Activated CD4-positive, alpha-beta T cell treated with anti-CD3 and anti-CD28 coated beads for 36 hours (primary cell): ENCODE measurements at regions not wholly inside any gene's neighbourhood (a gene's known extent, or its start where the extent isn't known, plus 50 kb on each side); places are given as distances from the start of the nearest gene placed in this dataset.
A peak's percentile ranks its signal among the peaks of the same experiment; 100 is the strongest.

ENCODE experiments used
- ATAC-seq: fragments of 200-7000 bp; cut with Tn5 transposase; one replicate; pipeline ENCODE4 v1.10.0; 2021; ENCODE audit warnings: mild to moderate bottlenecking, moderate library complexity
- CTCF ChIA-PET: fragments of 350-600 bp; sonication (Branson Sonifier 250); formaldehyde crosslinking; loops from one replicate; lab custom pipeline; 2021; ENCODE audit warnings: antibody characterized with exemption; lab: Charles Lee
- POLR2A ChIA-PET: fragments of 350-600 bp; sonication (Branson Sonifier 250); formaldehyde crosslinking; loops from one replicate; lab custom pipeline; 2021; ENCODE audit warnings: antibody characterized with exemption, inconsistent platforms; lab: Charles Lee
- DNase-seq: peaks from one replicate; pipeline ENCODE4 v3.0.0-alpha.2; 2020
- H3K27ac Mint-ChIP-seq: one replicate; pipeline ENCODE4 v1.8.0; 2021; ENCODE audit warnings: mixed read lengths
- H3K27me3 Mint-ChIP-seq: one replicate; pipeline ENCODE4 v1.8.0; 2021; ENCODE audit warnings: mixed read lengths
- H3K36me3 Mint-ChIP-seq: one replicate; pipeline ENCODE4 v1.8.0; 2021; ENCODE audit warnings: low read depth, mixed read lengths
- H3K4me1 Mint-ChIP-seq: one replicate; pipeline ENCODE4 v1.8.0; 2021; ENCODE audit warnings: mixed read lengths
- H3K4me3 Mint-ChIP-seq: one replicate; pipeline ENCODE4 v1.8.0; 2021; ENCODE audit warnings: mild to moderate bottlenecking, moderate library complexity, mixed read lengths
- H3K9me3 Mint-ChIP-seq: one replicate; pipeline ENCODE4 v1.8.0; 2021; ENCODE audit warnings: low read depth, mixed read lengths
- intact Hi-C, 2 experiments: fragments of 100-400 bp; cut with DNase I in 1 of 2; cut with micrococcal nuclease in 1 of 2; formaldehyde crosslinking; loops; one replicate each; pipeline versions ENCODE4 v1.14.2 to v1.15.1; 2022 to 2024; cut with DNase I, micrococcal nuclease

DNA sequence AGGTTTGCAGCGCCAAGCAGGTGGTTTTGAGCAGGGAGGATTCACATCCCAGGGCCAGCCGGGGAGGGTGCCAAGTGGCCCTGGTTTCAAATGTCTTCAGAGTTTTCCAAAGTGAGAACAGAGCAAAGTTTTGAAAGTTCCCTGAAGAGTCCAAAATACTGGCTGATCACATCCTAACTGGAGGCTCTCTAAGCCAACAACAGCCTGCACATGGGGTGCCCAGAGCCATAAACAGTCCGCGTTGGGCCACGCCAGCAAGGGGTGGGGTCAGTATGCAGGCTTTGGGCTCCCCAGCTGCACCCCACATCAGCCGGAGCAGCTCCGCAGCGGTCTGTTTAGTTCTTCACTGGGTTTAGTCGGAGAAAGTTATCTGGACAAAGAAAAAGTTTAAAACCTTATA, 150.9 kb downstream of the C16orf95 start:
- no peak overlapping the region for H3K27ac Mint-ChIP-seq
- peaks cover 6% of the 10 kb centered on the region for H3K27me3 Mint-ChIP-seq
- CTCF ChIA-PET: no interaction called here
- H3K36me3 Mint-ChIP-seq: no peaks in the 10 kb centered on the region
- no peak for ATAC-seq
- H3K4me1 Mint-ChIP-seq: peaks cover 5% of the 10 kb centered on the region
- peaks cover 10% of the 10 kb centered on the region for H3K9me3 Mint-ChIP-seq
- DNase-seq: no peak
- H3K4me3 Mint-ChIP-seq: no peak overlapping the region
- intact Hi-C loops: no loop called here
- POLR2A ChIA-PET: no interaction called here

DNA sequence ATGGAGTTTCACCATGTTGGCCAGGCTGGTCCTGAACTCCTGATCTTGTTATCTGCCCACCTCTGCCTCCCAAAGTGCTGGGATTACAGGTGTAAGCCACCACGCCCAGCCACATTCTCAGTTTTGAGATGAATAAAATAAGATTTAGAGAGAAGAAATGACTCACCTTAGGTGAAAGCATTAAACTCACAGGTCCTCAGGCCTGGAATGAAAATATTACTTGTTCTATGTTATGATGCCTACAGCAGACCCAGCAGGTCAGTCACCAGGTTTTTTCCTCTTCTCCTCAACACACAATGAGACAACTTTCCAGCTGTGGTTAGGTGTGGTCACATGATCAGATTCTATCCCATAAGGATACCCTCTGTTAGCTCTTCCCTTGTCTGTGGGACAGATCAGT, 150.3 kb downstream of the C16orf95 start:
- POLR2A ChIA-PET: no interaction called here
- Mint-ChIP-seq H3K36me3 (no peaks in the 10 kb centered on the region), H3K9me3 (peaks cover 10% of the 10 kb centered on the region), H3K4me3 (no peak overlapping the region), H3K4me1 (peaks cover 5% of the 10 kb centered on the region), H3K27ac (peak overlapping the region; percentile 15), H3K27me3 (peaks cover 6% of the 10 kb centered on the region)
- DNase-seq: no peak
- intact Hi-C loops: no loop called here
- peak; percentile 30 for ATAC-seq
- CTCF ChIA-PET: no interaction called here

DNA sequence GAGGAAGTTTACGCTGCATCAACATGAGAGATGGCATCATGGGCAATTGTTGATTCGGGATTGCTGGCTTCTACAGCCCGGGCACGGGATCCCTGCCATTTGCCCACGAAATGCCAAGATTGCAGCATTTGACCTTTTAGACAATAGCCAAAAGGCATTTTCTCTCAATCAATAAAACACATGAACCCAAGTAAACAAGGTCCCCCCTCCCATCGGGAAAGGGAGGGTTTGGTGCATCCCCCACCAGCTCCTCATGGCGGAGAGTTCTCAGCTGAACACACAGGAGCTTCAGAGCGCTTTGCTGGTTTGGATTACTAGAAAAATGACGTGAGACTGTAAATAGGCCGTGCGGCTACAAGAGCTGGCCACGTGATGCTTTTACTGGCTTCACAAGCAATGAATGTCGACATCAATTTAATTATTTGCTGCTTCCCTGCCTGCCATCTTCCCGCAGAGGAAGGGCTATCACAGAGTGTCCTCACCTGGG, 147.6 kb downstream of the C16orf95 start:
- H3K9me3 Mint-ChIP-seq: peaks cover 8% of the 10 kb centered on the region
- no peak overlapping the region for H3K27ac Mint-ChIP-seq
- ATAC-seq (no peak), DNase-seq (no peak)
- ChIA-PET POLR2A (no interaction called here), CTCF (no interaction called here)
- peaks cover 5% of the 10 kb centered on the region for H3K4me1 Mint-ChIP-seq
- no peaks in the 10 kb centered on the region for H3K36me3 Mint-ChIP-seq
- intact Hi-C loops: no loop called here
- H3K4me3 Mint-ChIP-seq: no peak overlapping the region
- peaks cover 2% of the 10 kb centered on the region for H3K27me3 Mint-ChIP-seq

DNA sequence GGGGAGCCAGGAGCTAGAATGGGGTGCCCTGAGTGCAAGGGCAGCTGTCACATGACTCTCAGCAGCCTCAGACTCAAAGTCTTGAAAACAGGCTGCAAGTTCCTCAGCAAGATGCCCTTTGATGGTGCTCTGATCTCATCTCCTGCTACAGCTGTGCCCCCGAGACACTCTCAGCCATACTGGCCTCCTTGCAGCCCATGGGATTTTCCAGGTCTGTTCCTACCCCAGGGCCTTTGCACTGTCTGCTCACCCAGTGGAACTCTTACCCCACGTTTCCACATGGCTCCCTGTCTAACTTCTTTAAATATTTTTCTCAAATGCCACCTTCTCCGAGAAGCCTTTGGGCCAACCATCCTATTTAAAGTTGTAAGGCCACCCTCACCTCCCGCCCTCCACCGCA, 146.9 kb downstream of the C16orf95 start:
- Mint-ChIP-seq H3K4me1 (peaks cover 5% of the 10 kb centered on the region), H3K27ac (no peak overlapping the region), H3K27me3 (peaks cover 2% of the 10 kb centered on the region), H3K4me3 (no peak overlapping the region), H3K36me3 (no peaks in the 10 kb centered on the region), H3K9me3 (peaks cover 8% of the 10 kb centered on the region)
- intact Hi-C loops: no loop called here
- DNase-seq (no peak), ATAC-seq (no peak)
- ChIA-PET POLR2A (no interaction called here), CTCF (no interaction called here)

DNA sequence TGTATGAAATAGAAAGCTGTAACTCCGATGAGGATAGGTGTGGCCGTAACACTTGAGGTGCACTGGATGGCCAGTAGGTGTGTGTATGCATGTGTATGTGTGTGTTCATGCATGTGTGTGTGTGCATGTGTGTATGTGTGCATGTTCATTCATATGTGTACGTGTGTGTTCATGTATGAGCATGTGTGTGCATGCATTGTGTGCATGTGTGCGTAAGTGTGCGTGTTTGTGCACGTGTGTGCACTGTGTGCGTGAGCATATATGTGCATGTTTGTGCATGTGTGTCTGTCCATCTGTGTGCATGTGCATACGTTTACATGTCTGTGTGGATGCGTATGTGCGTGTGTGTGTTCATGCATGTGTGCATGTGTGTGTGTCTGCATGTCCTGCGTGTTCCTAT, 145.5 kb downstream of the C16orf95 start:
- H3K4me3 Mint-ChIP-seq: no peak overlapping the region
- ChIA-PET POLR2A (no interaction called here), CTCF (no interaction called here)
- H3K36me3 Mint-ChIP-seq: no peaks in the 10 kb centered on the region
- DNase-seq (no peak), ATAC-seq (no peak)
- H3K27ac Mint-ChIP-seq: no peak overlapping the region
- peaks cover 5% of the 10 kb centered on the region for H3K4me1 Mint-ChIP-seq
- H3K9me3 Mint-ChIP-seq: peaks cover 8% of the 10 kb centered on the region
- H3K27me3 Mint-ChIP-seq: peaks cover 2% of the 10 kb centered on the region
- intact Hi-C loops: no loop called here

DNA sequence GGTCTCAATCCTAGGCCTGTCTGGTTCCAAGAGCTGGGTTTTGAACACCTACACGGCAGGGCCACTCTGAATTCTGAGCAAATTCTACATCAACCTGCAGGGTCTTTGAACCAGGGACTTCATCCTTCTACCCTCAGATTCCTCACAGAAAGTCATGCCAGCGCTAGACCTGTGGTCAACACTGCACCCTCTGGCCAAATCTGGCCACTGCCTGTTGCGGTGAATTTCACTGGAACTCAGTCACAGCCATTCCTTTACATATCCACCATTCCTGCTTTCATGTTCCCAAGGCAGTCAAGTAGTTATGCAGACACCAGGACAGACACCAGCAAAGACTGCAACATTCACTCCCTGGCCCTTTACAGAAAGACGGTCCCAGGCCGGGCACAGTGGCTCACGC, 144.6 kb downstream of the C16orf95 start:
- POLR2A ChIA-PET: no interaction called here
- intact Hi-C loops: no loop called here
- DNase-seq: no peak

DNA sequence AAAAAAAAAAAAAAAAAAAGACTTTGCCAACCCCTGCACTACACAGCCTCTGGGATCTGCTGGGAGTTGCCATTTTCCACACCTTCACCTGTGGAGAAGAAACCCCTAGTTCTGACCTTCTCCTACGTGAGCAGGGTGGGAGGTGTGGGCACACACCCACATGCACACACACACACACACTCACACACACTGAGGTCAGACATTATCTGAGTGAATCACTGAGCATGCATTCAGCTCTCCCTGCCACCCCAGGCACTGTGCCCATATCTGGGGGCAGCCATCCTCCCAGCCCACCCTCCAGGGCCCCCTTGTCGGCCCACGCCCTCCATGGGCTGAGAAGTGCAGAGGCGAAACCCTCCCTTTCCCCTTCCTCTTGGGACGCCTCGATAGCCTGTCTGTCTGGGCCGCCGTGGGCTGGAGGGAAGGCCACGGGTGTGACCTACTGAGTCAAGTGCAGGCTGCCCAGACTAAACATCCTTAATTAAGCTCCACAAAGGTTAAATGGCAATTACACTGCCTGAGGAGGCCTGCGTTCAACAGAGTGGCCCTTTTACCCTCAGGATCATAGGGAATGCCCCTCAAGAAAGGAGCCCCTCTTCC, 143.8 kb downstream of the C16orf95 start:
- no peaks in the 10 kb centered on the region for H3K4me1 Mint-ChIP-seq
- ChIA-PET POLR2A (no interaction called here), CTCF (no interaction called here)
- H3K27ac Mint-ChIP-seq: no peak overlapping the region
- intact Hi-C loops: no loop called here
- H3K36me3 Mint-ChIP-seq: no peaks in the 10 kb centered on the region
- H3K4me3 Mint-ChIP-seq: no peak overlapping the region
- peaks cover 12% of the 10 kb centered on the region for H3K27me3 Mint-ChIP-seq
- H3K9me3 Mint-ChIP-seq: no peaks in the 10 kb centered on the region
- DNase-seq (no peak), ATAC-seq (no peak)

More for the DNA sequence above, 144.6 kb downstream of the C16orf95 start:
- H3K4me3 Mint-ChIP-seq: no peak overlapping the region
- ATAC-seq: no peak
- H3K27ac Mint-ChIP-seq: no peak overlapping the region
- no peaks in the 10 kb centered on the region for H3K36me3 Mint-ChIP-seq
- CTCF ChIA-PET: no interaction called here
- peaks cover 3% of the 10 kb centered on the region for H3K9me3 Mint-ChIP-seq
- no peaks in the 10 kb centered on the region for H3K4me1 Mint-ChIP-seq
- peaks cover 8% of the 10 kb centered on the region for H3K27me3 Mint-ChIP-seq

DNA sequence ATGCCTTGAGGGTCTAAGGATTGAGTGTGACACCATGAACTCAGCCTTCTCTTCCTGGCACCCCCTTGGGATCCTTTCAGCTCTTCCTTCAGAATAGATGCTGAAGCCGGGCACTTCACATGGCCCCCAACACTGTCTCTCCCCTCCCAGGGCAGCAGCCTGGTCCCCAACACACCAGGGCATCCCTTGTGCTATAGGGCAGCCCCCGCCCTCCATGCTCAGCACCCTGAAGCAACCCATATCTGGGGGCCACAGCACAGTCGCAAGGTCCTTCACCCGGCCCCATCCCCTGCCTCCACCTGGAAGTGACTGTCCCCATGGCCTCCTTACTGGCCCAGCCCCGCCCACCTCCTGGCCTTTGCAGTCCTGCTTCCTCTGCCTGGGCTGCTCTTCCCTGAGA, 143.1 kb downstream of the C16orf95 start:
- Mint-ChIP-seq H3K36me3 (no peaks in the 10 kb centered on the region), H3K4me1 (no peaks in the 10 kb centered on the region), H3K4me3 (no peak overlapping the region), H3K9me3 (no peaks in the 10 kb centered on the region), H3K27ac (no peak overlapping the region), H3K27me3 (peaks cover 12% of the 10 kb centered on the region)
- ChIA-PET CTCF (no interaction called here), POLR2A (no interaction called here)
- intact Hi-C loops: no loop called here
- ATAC-seq: no peak
- DNase-seq: no peak

DNA sequence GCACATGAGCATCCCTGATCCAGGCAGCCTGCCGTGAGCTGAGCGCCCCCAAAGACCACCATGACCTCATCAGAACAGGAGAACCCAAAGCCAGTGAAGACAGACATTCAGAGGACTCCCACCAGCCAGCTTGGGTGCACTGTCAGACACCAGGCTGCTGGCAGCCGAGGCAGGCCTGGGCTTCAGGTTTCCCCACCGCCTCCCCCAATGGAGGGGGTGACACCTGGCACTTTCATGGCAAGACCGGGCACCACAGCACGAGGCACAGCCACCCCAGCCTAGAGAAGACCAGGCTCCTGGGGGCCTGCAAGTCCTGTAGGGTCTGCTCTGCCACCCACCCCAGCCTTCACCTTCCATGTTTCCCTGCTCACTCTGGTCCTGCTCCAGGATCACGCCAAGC, 140.5 kb downstream of the C16orf95 start:
- H3K36me3 Mint-ChIP-seq: no peaks in the 10 kb centered on the region
- intact Hi-C loops: no loop called here
- ChIA-PET POLR2A (no interaction called here), CTCF (interaction anchor here (1.1 kb wide), 1 partner anchor 85 kb away, joined by 4 read pairs; no protein-coding TSS in a partner anchor)
- no peak overlapping the region for H3K27ac Mint-ChIP-seq
- peaks cover 16% of the 10 kb centered on the region for H3K27me3 Mint-ChIP-seq
- no peaks in the 10 kb centered on the region for H3K9me3 Mint-ChIP-seq
- H3K4me1 Mint-ChIP-seq: no peaks in the 10 kb centered on the region
- H3K4me3 Mint-ChIP-seq: no peak overlapping the region
- DNase-seq: no peak
- no peak for ATAC-seq

DNA sequence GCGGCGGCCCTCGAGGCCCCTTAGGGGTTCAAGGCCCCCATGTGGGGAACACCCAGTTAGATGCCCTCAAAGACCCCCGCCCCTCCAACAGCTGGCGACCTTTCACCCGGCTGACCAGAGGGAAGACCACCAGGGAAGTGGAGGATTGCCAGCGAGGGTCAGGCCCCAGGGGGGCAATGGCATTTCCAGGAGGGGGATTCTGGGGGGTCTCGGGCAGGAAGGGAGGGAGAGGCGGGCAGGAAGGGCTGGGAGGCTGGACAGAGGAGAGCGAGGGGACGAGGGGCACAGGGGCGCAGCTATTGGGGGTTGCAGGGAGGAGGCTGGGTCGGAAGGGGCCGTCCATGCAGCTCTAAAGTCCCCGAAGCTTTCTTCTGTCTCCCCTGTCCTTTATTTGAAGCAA, 139.5 kb downstream of the C16orf95 start:
- Mint-ChIP-seq H3K27me3 (peaks cover 16% of the 10 kb centered on the region), H3K4me3 (no peak overlapping the region), H3K4me1 (no peaks in the 10 kb centered on the region), H3K27ac (no peak overlapping the region), H3K9me3 (no peaks in the 10 kb centered on the region), H3K36me3 (no peaks in the 10 kb centered on the region)
- CTCF ChIA-PET: interaction anchor here (1.1 kb wide), 1 partner anchor 84 kb away, joined by 4 read pairs; no protein-coding TSS in a partner anchor
- intact Hi-C loops: no loop called here
- ATAC-seq (no peak), DNase-seq (no peak)
- POLR2A ChIA-PET: no interaction called here

DNA sequence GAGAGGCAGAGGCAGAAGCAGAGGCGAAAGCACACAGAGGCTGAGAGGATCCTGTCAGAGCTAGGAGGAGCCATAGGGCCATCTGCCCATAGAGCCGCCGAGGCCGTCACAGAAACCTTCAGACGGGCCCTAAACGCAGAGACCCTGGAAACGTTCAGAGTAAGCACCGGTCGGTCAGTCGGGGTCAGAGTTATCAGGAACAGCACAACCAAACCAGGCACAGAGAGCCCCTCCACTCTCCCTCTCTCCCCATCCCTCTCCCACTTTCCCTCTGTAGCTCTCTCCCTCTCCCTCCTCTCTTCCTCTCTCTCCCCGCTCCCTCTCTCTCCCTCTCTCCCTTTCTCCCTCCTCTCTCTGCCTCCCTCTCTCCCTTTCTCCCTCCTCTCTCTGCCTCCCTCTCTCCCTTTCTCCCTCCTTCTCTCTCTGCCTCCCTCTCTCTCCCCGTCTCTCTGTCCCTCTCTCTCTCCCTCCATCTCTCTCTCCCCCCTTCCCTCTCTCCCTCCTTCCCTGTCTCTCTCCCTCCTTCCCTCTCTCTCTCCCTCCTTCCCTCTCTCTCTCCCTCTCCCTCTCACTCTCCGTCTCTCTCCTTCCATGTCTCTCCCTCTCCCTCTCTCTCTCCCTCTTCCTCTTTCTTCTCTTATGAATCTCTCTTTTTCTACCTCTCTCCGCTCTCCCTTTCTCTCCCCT, 138.9 kb downstream of the C16orf95 start:
- Mint-ChIP-seq H3K36me3 (no peaks in the 10 kb centered on the region), H3K27ac (no peak overlapping the region), H3K4me1 (no peaks in the 10 kb centered on the region), H3K4me3 (no peak overlapping the region), H3K27me3 (peaks cover 16% of the 10 kb centered on the region), H3K9me3 (no peaks in the 10 kb centered on the region)
- intact Hi-C loops: no loop called here
- CTCF ChIA-PET: no interaction called here
- no peak for DNase-seq
- ATAC-seq: no peak
- POLR2A ChIA-PET: no interaction called here

DNA sequence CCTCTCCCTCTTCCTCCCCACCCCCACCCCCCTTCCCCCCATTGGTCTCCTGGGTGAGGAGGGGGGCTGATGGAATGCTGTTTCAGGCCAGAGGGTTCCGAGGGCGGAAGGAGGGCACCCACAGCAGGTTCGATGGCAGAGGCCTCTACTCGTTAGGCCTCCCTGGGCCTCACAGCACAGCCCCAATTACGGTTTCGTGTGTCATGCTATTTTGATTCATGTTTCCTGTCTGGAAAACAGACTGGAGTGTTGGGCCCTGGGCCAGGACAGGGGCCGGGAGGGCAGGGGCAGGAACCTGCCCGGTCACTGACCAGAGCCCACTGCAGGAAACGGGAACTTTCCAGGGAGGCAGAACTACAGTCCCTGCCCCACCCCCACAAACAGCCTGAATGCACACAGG, 138.2 kb downstream of the C16orf95 start:
- Mint-ChIP-seq H3K27ac (no peak overlapping the region), H3K4me3 (no peak overlapping the region), H3K36me3 (no peaks in the 10 kb centered on the region), H3K9me3 (no peaks in the 10 kb centered on the region), H3K4me1 (no peaks in the 10 kb centered on the region), H3K27me3 (peaks cover 17% of the 10 kb centered on the region)
- POLR2A ChIA-PET: no interaction called here
- intact Hi-C loops: no loop called here
- ATAC-seq: no peak
- DNase-seq: no peak
- CTCF ChIA-PET: no interaction called here
